COLO668 (cell line): ENCODE measurements at regions not wholly inside any gene's neighbourhood (a gene's known extent, or its start where the extent isn't known, plus 50 kb on each side); places are given as distances from the start of the nearest gene placed in this dataset.
"Not testable (repeated sequence)": the region's sequence is repeated elsewhere in the genome, so short reads cannot be mapped to it uniquely, and the experiment has no call there.

Experiments used
- DNase-seq: peaks from one replicate; lab custom pipeline; 2025; ENCODE audit not compliant: unreplicated experiment; lab: John Stamatoyannopoulos, UW

DNA sequence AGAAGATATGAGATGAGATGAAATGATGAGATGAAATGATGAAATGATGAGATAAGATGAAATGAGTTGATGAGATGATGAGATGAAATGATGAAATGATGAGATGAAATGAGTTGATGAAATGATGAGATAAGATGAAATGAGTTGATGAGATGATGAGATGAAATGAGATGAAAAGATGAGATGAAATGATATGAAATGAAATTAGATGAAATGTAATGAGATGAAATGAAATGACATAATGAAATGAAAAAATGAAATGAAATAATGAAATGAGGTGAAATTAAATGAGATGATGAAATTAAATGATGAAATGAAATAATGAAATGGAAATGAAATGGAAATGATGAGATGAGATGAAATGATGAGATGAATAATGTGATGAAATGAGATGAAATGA, 231.6 kb downstream of the GOLGA6L6 start:
- not testable (repeated sequence) for DNase-seq

DNA sequence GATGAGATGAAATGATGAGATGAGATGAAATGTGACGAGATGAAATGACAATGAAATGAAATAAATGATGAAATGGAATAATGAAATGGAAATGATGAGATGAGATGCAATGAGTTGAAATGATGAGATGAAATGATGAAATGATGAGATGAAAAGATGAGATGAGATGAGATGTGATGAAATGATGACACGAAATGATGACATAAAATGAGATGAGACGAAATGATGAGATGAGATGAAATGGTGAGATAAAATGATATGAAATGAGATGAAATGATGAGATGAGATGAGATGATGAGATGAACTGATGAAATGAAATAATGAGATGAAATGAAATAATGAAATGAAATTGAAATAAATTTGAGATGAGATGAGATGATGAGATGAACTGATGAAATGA, 232.2 kb downstream of the GOLGA6L6 start:
- not testable (repeated sequence) for DNase-seq

DNA sequence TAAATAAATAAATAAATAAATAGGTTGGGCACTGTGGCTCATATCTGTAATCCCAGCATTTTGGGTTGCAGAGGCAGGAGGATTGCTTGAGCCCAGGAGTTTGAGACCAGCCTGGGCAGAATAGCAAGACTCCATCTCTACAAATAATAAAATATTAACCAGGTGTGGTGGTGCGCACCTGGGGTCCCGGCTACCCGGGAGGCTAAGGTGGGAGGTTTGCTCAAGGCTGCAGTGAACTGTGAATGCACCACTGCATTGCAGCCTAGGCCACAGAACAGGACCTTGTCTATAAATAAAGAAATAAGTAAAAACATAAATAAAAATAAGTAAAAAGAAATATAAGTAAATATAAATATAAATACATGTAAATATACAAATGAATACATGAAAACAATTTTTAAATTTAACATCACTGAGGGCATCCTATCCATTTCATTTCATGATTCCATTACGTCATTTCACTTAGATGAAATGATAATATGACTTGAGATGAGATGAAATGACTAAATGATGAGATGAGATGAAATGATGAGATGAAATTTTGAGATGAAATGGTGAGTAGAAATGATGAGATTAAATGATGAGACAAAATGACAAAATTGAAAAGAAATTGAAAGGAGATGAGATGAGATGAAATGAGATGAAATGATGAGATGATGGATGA, 233.4 kb downstream of the GOLGA6L6 start:
- not testable (repeated sequence) for DNase-seq

DNA sequence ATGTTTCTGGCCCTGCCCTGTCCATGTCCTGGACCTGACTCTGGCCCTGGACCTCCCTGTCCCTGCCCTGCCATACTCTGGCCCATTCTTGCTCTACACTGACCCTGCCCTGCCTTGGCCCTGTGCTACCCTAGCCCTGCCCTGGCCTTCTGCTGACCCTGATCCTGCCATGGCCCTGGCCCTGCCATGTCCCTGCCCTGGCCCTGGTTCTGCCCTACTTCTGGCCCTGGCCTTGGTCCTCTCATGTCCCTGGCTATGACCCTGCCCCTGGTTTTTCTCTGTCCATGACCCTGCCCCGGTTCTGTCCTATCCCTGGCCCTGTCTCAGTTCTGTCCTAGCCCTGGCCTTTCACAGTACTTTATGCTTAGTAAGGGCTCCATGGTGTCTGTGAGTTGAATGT, 234.5 kb downstream of the GOLGA6L6 start:
- not testable (repeated sequence) for DNase-seq

DNA sequence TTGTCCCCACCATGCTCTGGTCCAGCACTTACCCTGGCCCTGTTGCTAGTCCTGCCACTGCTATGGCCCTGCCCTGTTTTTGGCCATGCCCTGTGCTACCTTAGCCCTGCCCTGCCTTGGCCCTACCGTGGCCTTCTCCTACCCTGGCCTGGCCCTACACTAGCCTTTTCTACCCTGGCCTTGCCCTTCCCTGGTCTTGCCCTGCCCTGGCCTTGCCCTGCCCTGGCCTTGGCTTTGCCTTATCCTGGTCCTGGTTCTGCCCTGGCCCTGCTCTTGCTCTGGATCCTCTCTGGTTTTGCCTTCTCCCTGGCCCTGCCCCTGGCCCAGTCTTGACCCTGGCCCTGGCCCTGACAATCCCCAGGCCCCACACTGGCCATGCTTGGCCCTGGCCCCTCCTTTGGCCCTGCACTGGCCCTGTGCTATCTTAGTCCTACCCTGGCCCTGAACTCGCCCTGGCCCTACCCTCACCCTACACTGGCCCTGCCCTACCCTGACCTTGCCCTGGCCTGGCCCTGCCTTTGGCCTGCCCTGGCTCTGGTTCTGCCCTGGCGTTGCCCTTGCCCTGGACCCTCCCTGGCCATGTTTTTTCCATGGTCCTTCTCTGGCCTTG, 235.0 kb downstream of the GOLGA6L6 start:
- not testable (repeated sequence) for DNase-seq

DNA sequence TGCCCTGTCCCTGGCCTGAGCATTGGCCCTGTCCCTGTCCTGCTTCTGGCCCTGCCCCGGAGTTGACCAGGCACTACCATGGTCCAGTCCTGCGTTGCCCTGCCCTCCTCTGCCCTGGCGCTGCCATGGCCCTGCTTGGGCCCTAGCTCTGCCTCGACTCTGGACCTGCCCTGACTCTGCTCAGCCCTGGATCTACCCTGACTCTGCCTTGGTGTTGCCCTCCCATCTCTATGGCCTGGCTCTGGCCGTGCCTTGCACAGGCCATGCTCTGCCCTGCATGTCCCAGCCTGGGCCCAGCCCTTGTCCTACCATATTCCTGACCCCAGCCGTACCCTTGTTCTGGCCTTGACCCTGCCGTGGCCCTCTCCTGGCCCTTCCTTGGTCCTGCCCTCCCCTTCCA, 235.7 kb downstream of the GOLGA6L6 start:
- DNase-seq: not testable (repeated sequence)

DNA sequence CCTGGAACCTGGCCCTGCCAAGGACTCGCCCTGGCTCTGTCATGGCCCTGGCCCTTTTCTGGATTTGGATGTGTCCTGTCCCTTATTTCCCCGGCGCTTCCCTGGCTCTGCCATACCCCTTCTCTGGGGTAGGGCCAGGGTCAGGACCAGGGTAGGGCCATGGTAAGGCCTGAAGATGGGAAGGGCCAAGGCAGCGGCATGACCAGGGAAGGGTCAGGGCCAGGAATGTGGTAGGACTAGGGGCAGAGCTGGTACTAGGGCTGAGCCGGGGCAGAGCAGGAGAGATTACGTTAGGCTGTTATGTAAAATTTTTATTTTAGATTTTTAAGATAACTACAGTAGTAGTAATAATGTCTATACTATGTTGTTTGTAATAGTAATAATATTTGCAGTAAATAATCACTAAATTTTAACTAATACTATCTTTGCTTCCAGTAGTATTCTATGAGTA, 236.6 kb downstream of the GOLGA6L6 start:
- DNase-seq: not testable (repeated sequence)

DNA sequence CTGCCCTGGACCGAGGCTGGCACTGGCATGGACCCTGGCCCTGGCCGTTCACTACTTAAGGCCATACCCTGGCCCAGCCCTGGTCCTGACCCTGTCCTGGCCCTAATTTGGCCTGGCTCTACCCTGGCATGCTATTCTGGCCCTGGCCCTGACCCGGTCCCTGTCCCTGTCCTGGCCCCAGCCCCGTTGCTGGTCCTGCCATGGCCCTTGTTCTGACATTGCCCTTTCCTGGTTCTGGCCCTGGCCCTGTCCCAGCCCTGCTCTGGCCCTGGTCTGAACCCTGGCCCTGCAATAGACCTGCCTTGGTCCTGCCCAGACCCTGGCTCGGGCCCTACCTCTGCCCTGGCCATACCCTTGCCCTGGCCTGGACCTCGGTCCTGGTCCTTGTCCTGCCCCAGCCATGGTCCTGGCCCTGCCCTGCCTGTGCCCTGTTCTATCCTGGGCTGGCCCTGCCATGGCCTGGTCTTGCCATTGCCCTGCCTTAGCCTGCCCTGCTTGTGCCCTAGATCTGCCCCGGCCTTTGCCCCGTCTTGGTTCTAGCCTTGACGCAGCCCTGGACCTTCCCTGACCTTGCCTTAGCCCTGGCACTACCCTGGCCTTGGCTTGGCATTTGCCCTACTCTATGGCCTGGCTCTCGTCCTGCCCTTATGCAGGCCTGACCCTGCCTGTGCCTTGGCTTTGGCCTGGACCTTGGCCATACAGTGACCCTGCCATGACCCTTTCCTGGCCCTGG, 237.2 kb downstream of the GOLGA6L6 start:
- DNase-seq: not testable (repeated sequence)

DNA sequence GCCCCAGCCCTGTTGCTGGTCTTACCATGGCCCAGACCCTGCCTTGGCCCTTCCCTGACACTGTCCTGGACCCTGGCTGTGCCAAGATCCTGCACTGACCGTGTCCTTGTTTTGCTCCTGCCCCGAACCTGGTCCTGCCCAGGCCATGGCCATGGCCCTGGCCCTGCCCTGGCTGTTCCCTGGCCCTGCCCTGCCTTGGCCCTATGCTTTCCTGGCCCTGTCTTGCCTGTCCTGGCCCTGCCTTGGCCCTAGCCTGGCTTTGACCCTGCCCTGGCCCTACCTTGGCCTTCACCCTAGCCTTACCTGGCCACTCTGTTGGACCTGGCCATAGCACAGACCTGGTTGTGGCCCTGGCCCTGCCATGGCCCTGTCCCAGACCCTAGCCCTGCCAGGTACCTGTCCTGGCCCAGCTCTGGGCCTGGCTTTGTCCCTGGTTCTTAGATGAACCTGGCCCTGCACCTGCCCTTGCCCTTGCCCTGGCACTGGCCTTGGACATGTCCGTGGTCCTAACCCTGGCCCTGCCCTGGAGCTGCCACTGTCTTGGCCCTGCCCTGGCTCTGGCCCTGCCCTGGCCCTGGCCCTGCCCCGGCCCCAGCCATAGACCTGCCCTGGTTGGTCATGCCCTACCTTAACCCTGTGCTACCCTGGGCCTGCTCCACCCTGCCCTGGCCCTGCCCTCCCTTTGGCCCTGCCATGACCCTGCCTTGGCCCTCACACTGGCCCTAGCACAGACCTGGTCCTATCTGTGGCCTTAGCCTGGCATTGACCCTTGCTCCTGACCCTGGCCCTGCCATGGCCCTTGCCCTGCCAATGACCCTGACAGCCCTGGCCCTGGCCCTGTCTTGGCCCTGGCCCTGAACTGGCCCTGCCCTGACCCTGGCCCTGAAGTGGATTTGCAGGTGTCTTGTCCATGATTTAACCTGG, 238.1 kb downstream of the GOLGA6L6 start:
- DNase-seq: not testable (repeated sequence)

DNA sequence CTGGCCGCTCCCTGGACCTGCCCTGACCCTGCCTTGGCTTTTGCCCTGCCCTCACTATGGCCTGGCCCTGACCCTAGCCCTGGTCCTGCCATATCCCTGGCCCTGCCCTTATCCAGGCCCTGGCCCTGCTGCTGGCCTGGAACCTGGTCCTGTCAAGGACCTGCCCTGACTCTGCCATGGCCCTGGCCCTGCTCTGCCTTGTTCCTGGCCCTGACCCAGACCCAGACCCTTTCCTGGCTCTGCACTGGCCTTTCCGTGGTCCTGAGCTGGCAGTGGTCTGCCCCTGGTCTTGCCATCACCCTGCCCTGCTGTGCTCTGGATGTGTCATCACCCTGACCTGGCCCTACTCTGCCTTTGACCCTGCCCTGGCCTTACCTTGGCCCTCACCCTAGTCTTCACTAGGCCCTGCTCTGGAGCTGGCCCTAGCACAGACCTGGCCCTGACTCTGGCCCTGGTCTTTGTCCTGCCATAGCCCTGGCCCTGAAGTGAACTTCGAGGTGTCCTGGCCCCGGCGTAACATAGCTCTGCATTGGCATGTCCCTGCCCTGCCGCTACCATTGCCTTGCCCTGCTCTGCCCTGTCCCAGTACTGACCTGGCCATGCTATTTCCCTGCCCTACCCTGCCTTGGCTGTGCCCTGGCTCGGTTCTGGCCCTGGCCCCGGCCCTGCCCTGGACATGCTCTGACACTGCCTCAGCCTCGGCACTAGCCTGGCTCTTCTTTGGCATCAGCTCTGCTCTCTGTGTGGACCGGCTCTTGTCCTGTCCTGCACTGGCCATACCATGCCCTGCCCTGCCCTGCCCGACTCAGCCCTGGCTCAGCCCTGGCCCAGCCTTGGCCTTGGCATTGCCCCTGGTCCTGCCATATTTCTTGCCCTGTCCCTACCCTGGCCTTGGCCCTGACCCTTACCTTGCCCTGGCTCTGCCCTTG, 239.2 kb downstream of the GOLGA6L6 start:
- DNase-seq: not testable (repeated sequence)

DNA sequence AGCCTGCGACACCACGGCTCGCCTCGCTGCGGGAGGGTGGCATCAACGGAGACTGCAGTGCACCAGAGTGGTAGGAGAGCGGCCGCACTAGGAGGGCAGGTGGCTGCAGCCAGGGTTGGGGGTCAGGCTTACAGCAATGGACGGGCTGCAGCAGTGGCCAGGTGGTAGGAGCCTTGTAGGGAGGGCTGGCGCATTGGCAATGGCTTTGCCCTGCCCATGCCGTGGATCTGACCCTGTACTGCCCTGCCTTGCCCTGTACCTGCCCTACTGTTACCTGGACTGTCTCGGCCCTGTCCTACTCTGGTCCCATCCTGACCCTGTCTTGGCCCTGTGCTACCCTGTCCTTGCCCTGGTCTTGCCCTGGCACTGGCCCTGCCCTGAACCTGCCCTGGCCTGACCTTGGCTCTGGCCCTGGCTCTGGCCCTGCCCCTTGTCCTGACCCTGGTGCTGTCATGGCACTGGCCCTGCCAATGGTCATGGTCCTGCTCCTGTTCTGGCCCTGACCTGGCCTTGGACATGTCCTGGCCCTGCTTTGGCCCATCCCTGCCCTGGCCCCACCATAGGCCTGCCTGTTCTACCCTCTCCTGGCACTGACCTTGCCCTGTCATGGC, 240.0 kb downstream of the GOLGA6L6 start:
- not testable (repeated sequence) for DNase-seq

DNA sequence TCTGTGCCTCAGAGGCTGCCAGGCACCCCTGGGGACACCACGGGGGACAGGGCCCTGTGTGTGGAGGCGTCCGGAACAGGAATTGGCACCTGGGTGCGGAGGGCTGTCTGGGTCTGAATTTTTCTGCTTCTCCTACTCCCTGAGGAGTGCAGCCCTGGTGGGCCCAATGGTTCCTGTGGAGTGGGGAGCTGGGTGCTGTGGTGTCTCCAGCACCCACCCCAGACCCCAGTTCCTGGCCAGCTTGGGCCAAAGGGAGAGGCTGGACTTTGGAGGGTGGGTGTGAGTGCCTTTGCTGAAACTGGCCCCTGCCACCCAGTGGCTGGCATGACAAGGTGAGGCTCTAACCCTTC, 240.6 kb downstream of the GOLGA6L6 start:
- DNase-seq: not testable (repeated sequence)

DNA sequence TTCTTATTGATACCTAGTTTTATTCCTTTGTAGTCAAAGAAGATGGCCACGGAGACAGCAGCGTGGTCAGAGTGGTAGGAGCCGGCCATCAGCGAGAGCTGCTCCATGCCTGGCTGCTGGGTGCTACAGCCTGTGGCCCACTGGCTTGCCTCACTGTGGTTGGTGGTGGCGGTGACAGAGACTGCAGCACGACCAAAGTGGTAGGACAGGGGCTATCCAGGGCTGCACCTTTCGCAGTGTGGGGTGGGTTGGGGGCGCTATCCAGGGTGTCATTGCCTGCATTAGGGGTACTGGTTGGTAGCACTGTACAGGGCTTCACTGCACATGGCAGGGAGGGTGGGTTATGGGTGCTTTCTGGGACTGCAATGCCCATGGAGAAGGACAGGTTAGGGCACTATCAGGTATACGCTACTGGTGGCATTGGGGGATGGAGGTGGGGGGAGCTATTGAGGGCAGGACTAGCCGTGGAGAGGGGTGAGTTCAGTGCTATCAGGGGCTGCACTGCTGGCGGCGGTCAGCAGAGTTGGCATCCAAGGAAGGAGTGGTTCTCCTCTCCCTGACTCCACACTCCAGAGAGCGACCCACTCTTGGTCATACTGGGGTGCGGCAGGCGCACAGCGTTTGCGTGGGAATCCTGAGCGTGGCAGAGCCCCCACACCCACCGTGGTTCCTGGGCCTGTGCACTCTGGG, 241.1 kb downstream of the GOLGA6L6 start:
- DNase-seq: not testable (repeated sequence)

DNA sequence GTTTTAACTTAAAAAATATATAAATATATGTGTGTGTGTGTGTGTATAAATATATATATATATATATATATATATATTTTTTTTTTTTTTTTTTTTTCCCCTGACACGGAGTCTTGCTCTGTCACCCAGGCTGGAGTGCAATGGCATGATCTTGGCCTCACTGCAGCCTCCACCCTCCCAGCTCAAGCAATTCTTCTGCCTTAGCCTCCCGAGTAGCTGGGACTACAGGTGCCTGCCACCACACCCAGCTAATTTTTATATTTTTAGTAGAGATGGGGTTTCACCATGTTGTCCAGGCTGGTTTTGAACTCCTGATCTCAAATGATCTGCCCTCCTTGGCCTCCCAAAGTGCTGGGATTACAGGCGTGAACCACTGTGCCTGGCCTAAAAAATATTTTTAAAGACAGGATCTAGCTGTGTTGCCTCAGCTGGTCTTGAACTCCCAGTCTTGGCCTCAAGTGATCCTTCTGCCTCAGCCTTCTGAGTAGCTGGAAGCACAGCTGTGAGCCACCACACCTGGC, 243.9 kb downstream of the GOLGA6L6 start:
- not testable (repeated sequence) for DNase-seq

DNA sequence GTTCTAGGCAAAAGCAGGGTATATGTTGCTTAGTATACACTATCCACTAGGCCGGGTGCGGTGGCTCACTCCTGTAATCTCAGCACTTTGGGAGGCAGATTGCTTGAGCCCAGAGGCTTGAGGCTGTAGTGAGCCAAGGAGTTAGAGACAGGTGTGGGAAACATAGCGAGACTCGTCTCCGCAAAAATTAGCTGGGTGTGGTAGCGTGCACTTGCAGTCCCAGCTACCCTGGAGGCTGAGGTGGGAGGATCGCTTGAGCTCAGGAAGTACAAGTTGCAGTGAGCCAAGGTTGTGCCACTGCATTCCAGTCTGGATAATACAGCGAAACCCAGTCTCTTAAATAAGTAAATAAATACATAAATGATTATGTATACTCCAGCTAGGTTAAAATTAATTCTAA, 245.3 kb downstream of the GOLGA6L6 start:
- DNase-seq: not testable (repeated sequence)

DNA sequence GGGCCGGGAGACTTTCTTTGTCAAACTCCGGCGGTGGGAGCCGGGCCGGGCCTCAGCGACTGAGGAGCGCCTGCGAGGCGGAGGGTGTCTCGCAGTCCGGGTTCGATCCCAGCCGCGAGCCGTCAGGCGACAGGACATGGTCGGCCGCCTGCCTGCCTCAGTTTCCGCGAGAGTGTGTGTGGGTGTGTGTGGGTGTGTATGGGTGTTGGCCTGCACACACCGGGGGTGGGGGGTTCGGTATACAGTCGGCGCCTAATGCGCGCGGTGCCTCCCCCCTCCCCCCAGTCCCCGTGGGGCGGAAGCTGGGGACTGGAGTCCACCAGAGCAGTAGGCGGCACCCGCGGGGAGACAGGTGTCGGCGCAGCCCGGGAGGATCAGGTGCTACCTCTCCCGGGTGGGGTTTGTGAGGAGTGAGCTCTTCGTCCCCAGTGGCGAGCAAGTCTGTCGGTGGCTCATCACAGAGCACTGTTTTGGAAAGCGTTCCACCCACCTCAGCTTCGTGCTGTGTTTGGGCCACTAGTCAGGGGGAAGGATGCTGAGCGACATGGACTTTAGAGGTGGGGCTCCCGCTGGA, 246.3 kb downstream of the GOLGA6L6 start:
- DNase-seq: no peak

DNA sequence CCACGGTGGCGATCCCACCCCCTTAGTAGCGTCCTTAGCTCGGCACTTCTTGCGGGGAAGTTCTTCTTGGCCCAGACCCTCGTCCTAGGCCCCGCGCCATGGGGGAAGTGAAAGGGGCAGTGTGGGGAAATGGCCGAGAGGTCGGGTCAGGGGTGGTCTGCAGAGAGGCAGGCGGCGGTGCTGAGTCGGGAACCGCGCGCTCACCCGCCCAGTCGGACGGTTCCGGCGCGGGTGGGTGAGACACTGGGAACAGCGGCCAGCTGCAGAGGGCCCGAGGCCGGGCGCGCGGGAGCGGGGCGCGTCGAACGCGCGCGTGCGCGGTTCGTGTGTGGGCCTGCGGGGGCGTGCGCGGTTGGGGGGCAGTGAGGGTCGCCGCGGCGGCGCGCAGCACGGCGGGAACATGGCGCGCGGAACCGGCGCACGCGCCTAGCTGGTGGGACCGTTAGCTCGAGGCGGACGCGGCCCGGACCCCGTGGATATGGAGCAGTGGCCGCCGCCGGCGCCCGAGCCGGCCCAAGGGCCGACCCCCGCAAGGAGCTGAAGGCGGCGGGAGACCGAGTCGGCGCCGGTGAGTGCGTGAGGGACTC, 246.9 kb downstream of the GOLGA6L6 start:
- no peak for DNase-seq

DNA sequence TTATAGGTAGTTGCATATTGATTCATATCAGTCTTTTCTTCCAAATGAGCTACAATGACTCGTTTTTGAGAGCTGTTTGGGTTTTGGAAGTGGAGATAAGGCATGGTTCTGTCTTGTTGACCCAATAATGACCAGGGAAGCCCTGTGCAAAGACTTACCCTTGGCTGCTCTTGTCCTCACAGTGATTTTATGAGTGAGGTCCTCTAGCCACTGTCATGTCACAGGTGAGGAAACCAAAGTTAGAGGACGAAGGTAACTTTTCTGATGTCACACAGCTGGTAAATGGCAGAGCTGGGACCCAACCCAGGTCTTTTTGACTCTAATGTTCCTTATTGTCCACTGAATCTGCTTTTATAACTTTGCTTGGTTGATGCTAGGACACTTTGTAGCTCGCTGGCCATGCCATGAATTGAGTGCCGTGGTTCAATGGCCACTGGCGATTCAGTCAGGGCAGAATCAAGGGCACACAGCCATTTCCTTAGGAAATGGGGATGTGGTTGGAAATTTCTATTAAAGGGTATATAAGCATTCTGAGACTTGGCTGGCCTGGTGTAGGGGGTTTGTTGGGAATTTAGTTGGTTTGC, 249.1 kb downstream of the GOLGA6L6 start:
- DNase-seq: not testable (repeated sequence)
